T47D (cell line): ENCODE measurements at regions not wholly inside any gene's neighbourhood (a gene's known extent, or its start where the extent isn't known, plus 50 kb on each side); places are given as distances from the start of the nearest gene placed in this dataset.

Experiments used
- DNase-seq, 2 experiments: peaks; one replicate each; pipeline versions ENCODE4 v3.0.0 to v3.0.0-alpha.2; 2011 to 2012; ENCODE audit warnings: low read depth in 1 of 2, low spot score in 1 of 2
- JUND ChIP-seq: IDR thresholded peaks from 2 replicates; pipeline ENCODE4 v1.6.1; 2012; ENCODE audit warnings: low read depth
- in situ Hi-C: cut with HindIII; loops from 2 replicates; pipeline ENCODE4 v1.10.0; 2016; ENCODE audit warnings: low sequenced_read_pairs, low pct_unique_long_range_greater_than_20kb

- no peak for TF ChIP-seq JUND
- DNase-seq: no peak
- in situ Hi-C loops: no loop called here
Observed at GRCh38 chr11:71109186-71109585, 143.2 kb downstream of the SHANK2 start.

DNA sequence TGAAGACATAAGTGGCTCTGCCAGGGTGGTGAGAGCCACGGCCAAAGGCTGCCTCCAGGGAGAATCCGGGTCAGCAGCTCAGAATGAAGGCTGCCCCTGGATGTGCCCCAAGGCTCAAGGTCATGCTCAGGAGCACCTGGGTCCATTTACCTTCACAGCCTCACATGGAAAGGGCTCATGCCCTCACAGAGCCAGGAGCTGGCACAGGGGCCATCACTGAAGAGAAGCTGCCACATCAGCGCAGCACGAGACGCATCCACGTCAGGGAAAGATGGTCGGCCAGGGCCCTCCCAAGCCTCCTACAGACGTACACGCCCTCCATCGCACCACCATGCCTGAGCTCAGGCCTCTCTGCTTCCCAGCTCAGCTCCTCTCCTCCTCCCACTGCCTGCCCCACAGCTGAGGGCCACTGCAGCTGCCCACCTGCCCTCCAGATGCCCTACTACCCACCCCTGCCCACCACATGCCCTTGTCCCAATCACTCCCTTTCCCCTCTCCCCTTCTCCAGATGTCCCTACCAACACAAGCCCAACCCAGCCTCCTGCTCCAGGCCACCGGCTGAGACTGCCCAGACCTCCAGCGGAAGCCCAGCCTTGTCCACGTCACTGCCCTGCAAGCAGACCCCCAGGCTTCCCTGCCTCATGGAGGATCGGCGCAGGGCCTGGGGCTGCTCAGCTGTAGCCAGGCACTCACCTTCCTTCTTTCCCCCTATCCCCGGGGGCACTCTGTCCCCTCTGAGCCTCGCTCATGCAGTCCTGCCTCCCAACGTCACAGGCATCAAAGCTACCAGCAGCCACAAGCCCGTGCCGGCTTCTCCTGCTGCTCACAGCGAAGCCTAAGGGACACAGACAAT is 144.1 kb downstream of the SHANK2 start:
- in situ Hi-C loops: no loop called here
- TF ChIP-seq JUND: no peak
- DNase-seq: no peak

- in situ Hi-C loops: no loop called here
- DNase-seq: no peak
- no peak for TF ChIP-seq JUND
Observed at GRCh38 chr11:71106671-71107070, 145.7 kb downstream of the SHANK2 start.

DNA sequence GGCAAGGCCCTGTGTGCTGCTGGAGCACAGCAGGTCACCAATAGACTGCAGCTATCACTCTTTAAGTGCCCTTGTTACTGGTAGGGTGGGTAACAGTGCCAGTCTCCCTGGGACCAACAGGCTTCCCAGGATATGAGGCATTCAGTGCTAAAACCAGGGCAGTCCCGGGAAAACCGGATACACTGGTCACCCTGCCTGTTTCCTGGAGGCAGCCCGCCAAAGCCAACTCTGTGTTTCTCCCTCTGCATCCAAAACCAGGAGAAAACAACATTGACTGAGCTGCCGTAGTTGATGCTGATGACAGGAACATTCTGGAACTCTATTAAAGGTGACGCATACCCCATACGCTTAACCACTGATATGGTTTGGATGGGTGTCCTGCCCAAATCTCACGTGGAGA is 149.1 kb downstream of the SHANK2 start:
- peak; percentile 87 to 92 for DNase-seq
- in situ Hi-C loops: no loop called here

GRCh38 chr11:71102251-71102995 is 150.0 kb downstream of the SHANK2 start:
- no peak for DNase-seq
- TF ChIP-seq JUND: no peak
- in situ Hi-C loops: no loop called here

More for the DNA sequence above, 149.1 kb downstream of the SHANK2 start:
- TF ChIP-seq JUND: no peak

- DNase-seq: no peak
- TF ChIP-seq JUND: no peak
- in situ Hi-C loops: no loop called here
Observed at GRCh38 chr11:71101606-71102005, 150.8 kb downstream of the SHANK2 start.

- TF ChIP-seq JUND: no peak
- DNase-seq: no peak
- in situ Hi-C loops: no loop called here
Observed at GRCh38 chr11:71101046-71101445, 151.3 kb downstream of the SHANK2 start.

- no peak for DNase-seq
- TF ChIP-seq JUND: no peak
- in situ Hi-C loops: no loop called here
Observed at GRCh38 chr11:71098776-71099175, 153.6 kb downstream of the SHANK2 start.

DNA sequence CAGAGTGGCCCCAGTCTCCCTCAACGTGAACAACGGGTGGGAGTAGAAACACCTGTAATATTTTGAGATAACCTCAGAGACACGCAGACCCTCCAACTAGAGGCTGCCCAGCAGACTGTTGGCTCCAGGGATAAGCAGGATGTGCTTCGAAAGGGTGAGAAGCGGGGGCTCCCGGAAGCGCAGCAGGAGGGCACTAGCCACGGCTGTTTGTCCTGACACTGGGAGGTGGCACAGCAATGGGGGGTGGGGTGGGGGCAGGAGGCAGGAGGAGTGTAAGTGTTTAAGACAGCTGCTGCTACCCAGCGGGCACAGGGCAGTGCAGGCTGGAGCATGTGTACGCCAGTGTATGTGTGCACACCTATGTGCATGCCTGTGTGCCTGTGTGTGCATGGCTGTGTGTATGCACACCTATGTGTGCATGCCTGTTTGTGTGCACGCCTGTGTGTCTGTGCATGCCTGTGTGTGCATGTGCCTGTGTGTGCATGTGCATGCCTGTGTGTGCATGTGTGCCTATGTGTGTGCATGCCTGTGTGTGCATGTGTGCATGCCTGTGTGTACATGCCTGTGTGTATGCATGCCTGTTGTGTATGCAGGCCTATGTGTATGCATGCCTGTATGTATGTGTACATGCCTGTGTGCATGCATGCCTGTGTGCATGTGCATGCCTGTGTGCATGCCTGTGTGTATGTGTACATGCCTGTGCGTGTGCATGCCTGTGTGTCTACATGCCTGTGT is 154.7 kb downstream of the SHANK2 start:
- TF ChIP-seq JUND: no peak
- in situ Hi-C loops: no loop called here
- DNase-seq: no peak

DNA sequence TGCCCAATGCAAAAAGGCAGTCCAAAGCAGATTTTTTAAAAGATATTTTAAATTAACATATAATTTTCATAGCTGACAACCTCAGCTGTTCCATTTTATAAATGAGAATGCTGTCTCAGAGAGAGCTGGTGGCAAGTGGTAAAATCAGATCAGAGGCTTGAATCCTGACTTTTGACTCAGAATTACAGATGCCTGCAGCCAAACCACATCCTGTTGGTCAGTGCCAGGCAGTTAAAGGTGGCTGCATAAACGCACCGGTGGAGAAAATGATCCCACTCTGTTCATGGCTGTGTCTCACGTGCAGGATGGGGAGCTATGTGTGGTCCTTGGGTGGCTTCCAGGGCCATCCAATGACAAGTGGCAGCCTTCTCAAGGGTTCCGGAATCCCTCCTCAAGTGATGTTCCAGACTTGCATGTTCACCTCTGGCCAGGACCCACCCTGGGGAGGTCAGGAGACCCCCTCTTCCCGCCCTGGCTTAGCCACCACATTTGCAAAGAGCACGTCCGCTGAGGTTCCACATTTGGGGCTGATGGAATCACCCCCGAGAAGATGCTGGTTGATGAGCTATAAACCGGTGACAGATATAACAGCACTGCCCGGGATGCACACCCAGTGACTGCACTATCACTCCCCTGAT is 155.5 kb downstream of the SHANK2 start:
- DNase-seq: no peak
- in situ Hi-C loops: no loop called here
- no peak for TF ChIP-seq JUND

GRCh38 chr11:71095294-71095850 is 157.0 kb downstream of the SHANK2 start:
- no peak for DNase-seq
- TF ChIP-seq JUND: no peak
- in situ Hi-C loops: no loop called here
